Tibial nerve (tissue), 4 donors: ENCODE measurements at regions not wholly inside any gene's neighbourhood (a gene's known extent, or its start where the extent isn't known, plus 50 kb on each side); places are given as distances from the start of the nearest gene placed in this dataset.

Experiments used
- DNase-seq, 2 donors: peaks; one replicate each; pipeline ENCODE4 v3.0.0-alpha.2; 2019; ENCODE audit warnings: low spot score in 2 of 2
- H3K27ac ChIP-seq, 4 donors: fragments of 200-600 bp; sonication (generic) in 3 of 4; one replicate each; pipeline ENCODE4 v1.5.1; 2017 to 2019; ENCODE audit warnings: mild to moderate bottlenecking in 1 of 4
- H3K27me3 ChIP-seq, 2 donors: fragments of 200-600 bp; sonication (generic) in 1 of 2; one replicate each; pipeline versions ENCODE4 v1.5.1 to v1.6.0; 2017 to 2019
- H3K36me3 ChIP-seq, 3 donors: fragments of 200-600 bp; sonication (generic); one replicate each; pipeline ENCODE4 v1.5.1; 2018 to 2019
- H3K4me1 ChIP-seq, 4 donors: fragments of 200-600 bp; sonication (generic) in 3 of 4; one replicate each; pipeline ENCODE4 v1.5.1; 2017 to 2019
- H3K4me3 ChIP-seq, 4 donors: fragments of 200-600 bp; sonication (generic) in 3 of 4; one replicate each; pipeline ENCODE4 v1.5.1; 2017 to 2019; ENCODE audit warnings: mild to moderate bottlenecking in 1 of 4, moderate library complexity in 1 of 4
- H3K9me3 ChIP-seq, 4 donors: fragments of 200-600 bp; sonication (generic) in 3 of 4; one replicate each; pipeline ENCODE4 v1.5.1; 2017 to 2019
- EP300 ChIP-seq, 2 donors: sonication (generic); formaldehyde crosslinking; IDR thresholded peaks; one replicate each; pipeline ENCODE4 v1.6.1; 2017; ENCODE audit warnings: antibody characterized with exemption in 2 of 2, mild to moderate bottlenecking in 1 of 2
- POLR2A ChIP-seq, 2 donors: fragments of 450-650 bp; IDR thresholded peaks; one replicate each; pipeline ENCODE4 v1.6.1; 2017; ENCODE audit warnings: antibody characterized with exemption in 2 of 2, mild to moderate bottlenecking in 2 of 2, moderate library complexity in 2 of 2
- whole genome bisulfite sequencing, 2 donors: methylation state at CpG; one replicate each; pipeline ENCODE4 v1.1.5; 2018; 5-methylcytosine and 5-hydroxymethylcytosine counted together
- TF ChIP-seq, protein P1 (sequence below), 5 experiments: fragments of 200-600 bp in 3 of 5; fragments of 450-650 bp in 2 of 5; sonication (generic) in 3 of 5; IDR thresholded peaks; one replicate each; pipeline ENCODE4 v1.5.1; 2016 to 2019; ENCODE audit warnings: antibody characterized with exemption in 5 of 5, mild to moderate bottlenecking in 3 of 5, moderate library complexity in 2 of 5

DNA sequence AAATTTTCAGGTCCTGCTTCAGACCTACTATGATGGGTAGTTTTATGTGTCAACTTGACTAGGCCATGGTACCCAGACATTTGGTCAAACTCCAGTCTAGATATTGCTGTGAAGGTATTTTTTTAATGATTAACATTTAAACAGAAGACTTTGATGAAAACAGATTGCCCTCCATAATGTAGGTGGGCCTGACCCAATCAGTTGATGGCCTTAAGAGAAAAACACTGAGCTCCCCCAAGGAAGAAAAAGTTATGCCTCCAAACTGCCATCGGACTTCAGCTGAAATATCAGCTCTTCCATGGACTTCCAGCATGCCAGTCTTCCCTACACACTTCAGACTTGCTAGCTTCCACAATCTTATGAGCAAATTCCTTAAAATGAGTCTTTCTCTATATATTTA is 67.3 kb upstream of the TYRP1 start:
- 87 to 95% methylated on average over 1 of the region's 1 CpG for WGBS, 2 donors
- Histone ChIP-seq H3K27me3 (no peaks in the 10 kb centered on the region), H3K4me3 (no peak overlapping the region), H3K4me1 (no peaks in the 10 kb centered on the region), H3K9me3 (no peaks in the 10 kb centered on the region), H3K36me3 (no peaks in the 10 kb centered on the region), H3K27ac (no peak overlapping the region)
- DNase-seq, result no peak
- TF ChIP-seq, protein P1, sequence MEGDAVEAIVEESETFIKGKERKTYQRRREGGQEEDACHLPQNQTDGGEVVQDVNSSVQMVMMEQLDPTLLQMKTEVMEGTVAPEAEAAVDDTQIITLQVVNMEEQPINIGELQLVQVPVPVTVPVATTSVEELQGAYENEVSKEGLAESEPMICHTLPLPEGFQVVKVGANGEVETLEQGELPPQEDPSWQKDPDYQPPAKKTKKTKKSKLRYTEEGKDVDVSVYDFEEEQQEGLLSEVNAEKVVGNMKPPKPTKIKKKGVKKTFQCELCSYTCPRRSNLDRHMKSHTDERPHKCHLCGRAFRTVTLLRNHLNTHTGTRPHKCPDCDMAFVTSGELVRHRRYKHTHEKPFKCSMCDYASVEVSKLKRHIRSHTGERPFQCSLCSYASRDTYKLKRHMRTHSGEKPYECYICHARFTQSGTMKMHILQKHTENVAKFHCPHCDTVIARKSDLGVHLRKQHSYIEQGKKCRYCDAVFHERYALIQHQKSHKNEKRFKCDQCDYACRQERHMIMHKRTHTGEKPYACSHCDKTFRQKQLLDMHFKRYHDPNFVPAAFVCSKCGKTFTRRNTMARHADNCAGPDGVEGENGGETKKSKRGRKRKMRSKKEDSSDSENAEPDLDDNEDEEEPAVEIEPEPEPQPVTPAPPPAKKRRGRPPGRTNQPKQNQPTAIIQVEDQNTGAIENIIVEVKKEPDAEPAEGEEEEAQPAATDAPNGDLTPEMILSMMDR (IDR thresholded peaks at IDR 0.05), result no peak
- no peak for TF ChIP-seq EP300 (IDR thresholded peaks at IDR 0.05)
- no peak for TF ChIP-seq POLR2A (IDR thresholded peaks at IDR 0.05)

- TF ChIP-seq, protein P1 (IDR thresholded peaks at IDR 0.05), result no peak
- TF ChIP-seq EP300 (IDR thresholded peaks at IDR 0.05) (no peak), POLR2A (IDR thresholded peaks at IDR 0.05) (no peak)
- no peak overlapping the region for H3K27ac ChIP-seq
- WGBS, 2 donors, result 24 to 29% methylated on average over 1 of the region's 1 CpG
- no peaks in the 10 kb centered on the region for H3K27me3 ChIP-seq
- no peaks in the 10 kb centered on the region for H3K9me3 ChIP-seq
- no peak for DNase-seq
- no peaks in the 10 kb centered on the region for H3K36me3 ChIP-seq
- H3K4me3 ChIP-seq, result no peak overlapping the region
- no peaks in the 10 kb centered on the region for H3K4me1 ChIP-seq
These were observed 66.1 kb upstream of the TYRP1 start for GRCh38 chr9:12627096-12627495.

DNA sequence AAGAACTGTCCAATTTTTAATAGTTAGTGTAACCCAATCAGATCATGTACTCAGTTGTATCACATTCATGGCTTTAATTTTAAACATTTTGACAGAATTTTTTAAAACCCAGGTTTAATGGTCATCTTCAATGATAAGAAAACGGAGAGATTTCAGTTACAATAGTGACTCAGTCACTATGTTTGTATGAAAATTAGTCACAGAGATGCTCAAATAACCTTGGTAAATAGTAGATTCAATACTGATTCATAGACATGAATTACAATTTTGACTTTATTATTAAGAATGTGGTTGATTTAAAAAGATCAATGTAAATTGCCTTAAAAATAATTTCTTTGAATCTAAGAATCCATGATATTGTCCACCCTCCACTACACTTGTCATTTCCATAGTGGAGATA is 64.6 kb upstream of the TYRP1 start:
- no peak for DNase-seq
- Histone ChIP-seq H3K4me3 (no peak overlapping the region), H3K27me3 (no peaks in the 10 kb centered on the region), H3K36me3 (no peaks in the 10 kb centered on the region), H3K9me3 (no peaks in the 10 kb centered on the region), H3K4me1 (no peaks in the 10 kb centered on the region), H3K27ac (no peak overlapping the region)
- TF ChIP-seq, protein P1 (IDR thresholded peaks at IDR 0.05), result no peak
- TF ChIP-seq EP300 (IDR thresholded peaks at IDR 0.05), result no peak
- TF ChIP-seq POLR2A (IDR thresholded peaks at IDR 0.05), result no peak
- 93% methylated on average over 1 of the region's 1 CpG for WGBS, 2 donors

DNA sequence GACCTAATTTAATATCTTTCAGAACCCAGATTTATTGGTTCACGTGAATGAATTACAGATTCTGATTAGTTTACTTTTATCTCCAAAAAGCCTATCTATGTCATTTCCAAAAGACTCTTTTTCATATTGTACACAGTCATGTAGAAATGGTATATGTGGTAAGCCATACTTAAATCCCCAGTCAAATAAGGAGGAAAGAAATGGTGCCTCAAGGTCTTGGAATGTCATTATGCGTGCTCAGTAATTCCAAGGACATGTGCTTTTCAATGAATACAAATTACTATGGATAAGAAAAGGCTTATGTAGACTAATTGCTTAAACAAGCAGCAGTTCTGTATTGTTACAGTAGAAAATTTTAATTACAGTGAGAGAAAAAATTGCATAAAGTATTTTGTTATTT is 64.1 kb upstream of the TYRP1 start:
- H3K4me3 ChIP-seq, result no peak overlapping the region
- H3K27me3 ChIP-seq, result no peaks in the 10 kb centered on the region
- DNase-seq, result no peak
- no peaks in the 10 kb centered on the region for H3K4me1 ChIP-seq
- no peaks in the 10 kb centered on the region for H3K9me3 ChIP-seq
- no peaks in the 10 kb centered on the region for H3K36me3 ChIP-seq
- no peak overlapping the region for H3K27ac ChIP-seq
- TF ChIP-seq, protein P1 (IDR thresholded peaks at IDR 0.05), result no peak
- TF ChIP-seq EP300 (IDR thresholded peaks at IDR 0.05) (no peak), POLR2A (IDR thresholded peaks at IDR 0.05) (no peak)
- WGBS, 2 donors, result 84% methylated on average over 2 of the region's 2 CpGs

DNA sequence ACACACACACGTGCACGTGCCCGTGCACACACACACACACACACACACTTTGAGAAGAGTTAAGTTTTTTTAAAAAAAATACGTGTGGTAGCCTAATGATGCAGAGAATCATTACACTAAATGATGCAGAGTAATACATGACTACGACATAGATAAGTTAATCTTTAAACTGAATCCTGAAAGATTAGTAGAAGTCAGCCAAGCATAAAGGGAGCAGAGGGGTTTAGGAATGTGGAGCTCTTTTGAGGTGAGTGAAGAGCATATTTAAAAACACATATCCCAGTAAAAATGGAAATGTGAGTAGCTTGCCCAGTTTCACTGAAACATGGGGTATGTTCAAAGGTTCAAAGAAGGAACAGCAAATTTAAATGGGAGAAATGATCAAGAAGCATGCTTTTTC is 61.3 kb upstream of the TYRP1 start:
- Histone ChIP-seq H3K36me3 (no peaks in the 10 kb centered on the region), H3K27ac (no peak overlapping the region), H3K9me3 (no peaks in the 10 kb centered on the region), H3K4me3 (no peak overlapping the region), H3K4me1 (no peaks in the 10 kb centered on the region), H3K27me3 (no peaks in the 10 kb centered on the region)
- DNase-seq, result no peak
- no peak for TF ChIP-seq POLR2A (IDR thresholded peaks at IDR 0.05)
- TF ChIP-seq, protein P1 (IDR thresholded peaks at IDR 0.05), result no peak
- TF ChIP-seq EP300 (IDR thresholded peaks at IDR 0.05), result no peak
- 76 to 79% methylated on average over 5 of the region's 5 CpGs for WGBS, 2 donors
